HepG2 (cell line): ENCODE measurements at regions not wholly inside any gene's neighbourhood (a gene's known extent, or its start where the extent isn't known, plus 50 kb on each side); places are given as distances from the start of the nearest gene placed in this dataset.

Experiments
- ATAC-seq: fragments of 200-7000 bp; cut with Tn5 transposase; 3 replicates; pipeline ENCODE4 v1.9.1; 2020; ENCODE audit warnings: mild to moderate bottlenecking, moderate library complexity
- BruUV-seq: library from RNA; stranded (reverse); fragments of 400-500 nt; replicated peaks from 2 replicates; lab custom pipeline; 2021; lab: Mats Ljungman, UMichigan
- CTCF ChIA-PET: fragments of 300-600 bp; formaldehyde crosslinking; extraction: SDS; loops from one replicate; lab custom pipeline; 2021; ENCODE audit warnings: low total read pairs, inconsistent platforms, low intra/inter-chr PET ratio; lab: Yijun Ruan, JAX
- POLR2A ChIA-PET: fragments of 350-600 bp; sonication (Branson Sonifier 250); formaldehyde crosslinking; loops from one replicate; lab custom pipeline; 2020; ENCODE audit warnings: antibody characterized with exemption, inconsistent platforms; lab: Yijun Ruan, JAX
- DNase-seq: peaks from one replicate; pipeline ENCODE4 v3.0.0-alpha.2; 2015; ENCODE audit warnings: low spot score
- FAIRE-seq: peaks from 3 replicates; lab custom pipeline; 2011; peaks lifted over from hg19 to GRCh38; lab: Jason Lieb, UNC
- H2AFZ ChIP-seq: one replicate; pipeline ENCODE4 v1.6.1; 2011; ENCODE audit warnings: low read length, inconsistent platforms
- H3K27ac ChIP-seq: fragments of 300-600 bp; 3 replicates; pipeline ENCODE4 v1.8.0; 2011; ENCODE audit warnings: mixed run types, mild to moderate bottlenecking, mixed read lengths, low read length, inconsistent platforms; ENCODE audit not compliant: insufficient read depth; ENCODE audit errors: extremely low read length
- H3K27me3 ChIP-seq, 2 experiments: fragments of 200-600 bp in 1 of 2; 2 replicates in 1 of 2; 3 replicates in 1 of 2; pipeline versions ENCODE4 v1.6.0 to v1.8.0; 2011; ENCODE audit warnings: low read length in 2 of 2, mild to moderate bottlenecking in 2 of 2, moderate library complexity in 2 of 2, inconsistent platforms in 1 of 2; ENCODE audit not compliant: insufficient read depth in 2 of 2, control insufficient read depth in 1 of 2
- H3K36me3 ChIP-seq, 2 experiments: fragments of 200-600 bp in 1 of 2; replicated peaks in 1 of 2; 2 replicates in 1 of 2; 3 replicates in 1 of 2; pipeline versions ENCODE4 v1.5.1 to v1.8.0; 2011; ENCODE audit warnings: low read length in 2 of 2, inconsistent platforms in 1 of 2; ENCODE audit not compliant: insufficient read depth in 2 of 2, control insufficient read depth in 1 of 2
- H3K4me1 ChIP-seq: 2 replicates; pipeline ENCODE4 v1.5.1; 2012; ENCODE audit warnings: low read length, inconsistent platforms; ENCODE audit not compliant: insufficient read depth
- H3K4me2 ChIP-seq: 2 replicates; pipeline ENCODE4 v1.6.0; 2011; ENCODE audit warnings: low read depth, low read length, inconsistent platforms
- H3K4me3 ChIP-seq, 3 experiments: fragments of 200-600 bp in 1 of 3; sonication (generic), shearing (Covaris generic) in 1 of 3; replicated peaks in 1 of 3; 2 replicates each; pipeline ENCODE4 v1.5.1; 2011 to 2016; ENCODE audit warnings: low read length in 3 of 3, inconsistent platforms in 2 of 3, low read depth in 2 of 3, mild to moderate bottlenecking in 2 of 3, control low read depth in 1 of 3, mixed read lengths in 1 of 3; ENCODE audit not compliant: insufficient read depth in 1 of 3
- H3K79me2 ChIP-seq: one replicate; pipeline ENCODE4 v1.6.1; 2011; ENCODE audit warnings: low read length, inconsistent platforms; ENCODE audit not compliant: insufficient read depth
- H3K9ac ChIP-seq: 2 replicates; pipeline ENCODE4 v1.6.0; 2011; ENCODE audit warnings: mild to moderate bottlenecking, low read depth, low read length, inconsistent platforms; ENCODE audit not compliant: insufficient read depth
- H3K9me3 ChIP-seq: 2 replicates; pipeline ENCODE4 v1.5.1; 2012; ENCODE audit warnings: mild to moderate bottlenecking, low read length
- H4K20me1 ChIP-seq: 2 replicates; pipeline ENCODE4 v1.6.0; 2011; ENCODE audit warnings: inconsistent platforms, mild to moderate bottlenecking, low read length, moderate library complexity; ENCODE audit not compliant: insufficient read depth
- ATM ChIP-seq: fragments of 450-650 bp; IDR thresholded peaks from 2 replicates; pipeline ENCODE4 v1.7.1; 2017; ENCODE audit warnings: mild to moderate bottlenecking, borderline replicate concordance
- IKZF4 ChIP-seq: sonication (generic); formaldehyde crosslinking; IDR thresholded peaks from 2 replicates; pipeline ENCODE4 v1.5.1; 2020; ENCODE audit warnings: borderline replicate concordance, mild to moderate bottlenecking, low read depth, missing genetic modification reagents; ENCODE audit errors: not compliant biosample characterization
- NCOA5 ChIP-seq: sonication (generic); formaldehyde crosslinking; IDR thresholded peaks from 2 replicates; pipeline ENCODE4 v1.4.0; 2020; ENCODE audit warnings: missing genetic modification reagents
- NFIB ChIP-seq: sonication (generic); formaldehyde crosslinking; IDR thresholded peaks from 2 replicates; pipeline ENCODE4 v1.9.0; 2021; ENCODE audit warnings: missing genetic modification reagents, mild to moderate bottlenecking, borderline replicate concordance
- NR3C1 ChIP-seq: sonication (generic); formaldehyde crosslinking; IDR thresholded peaks from 2 replicates; pipeline ENCODE4 v1.4.0; 2020; ENCODE audit warnings: missing genetic modification reagents
- PHB2 ChIP-seq: fragments of 450-650 bp; IDR thresholded peaks from 2 replicates; pipeline ENCODE4 v1.6.1; 2018; ENCODE audit not compliant: partially characterized antibody
- SRSF9 ChIP-seq: fragments of 200-400 bp; formaldehyde crosslinking; IDR thresholded peaks from 2 replicates; pipeline ENCODE4 v1.6.1; 2018; ENCODE audit warnings: borderline replicate concordance, mild to moderate bottlenecking, low read depth, low read length; ENCODE audit not compliant: insufficient read depth, poor library complexity, severe bottlenecking
- WIZ ChIP-seq: sonication (generic); formaldehyde crosslinking; IDR thresholded peaks from 2 replicates; pipeline ENCODE4 v1.5.1; 2020; ENCODE audit warnings: mild to moderate bottlenecking, missing genetic modification reagents
- ZBTB39 ChIP-seq: sonication (generic); formaldehyde crosslinking; IDR thresholded peaks from 2 replicates; pipeline ENCODE4 v1.5.0; 2020; ENCODE audit warnings: missing genetic modification reagents
- ZNF263 ChIP-seq: sonication (generic); formaldehyde crosslinking; IDR thresholded peaks from 2 replicates; pipeline ENCODE4 v1.4.0; 2020; ENCODE audit warnings: missing genetic modification reagents
- ZNF367 ChIP-seq: sonication (generic); formaldehyde crosslinking; IDR thresholded peaks from 2 replicates; pipeline ENCODE4 v1.4.0; 2020; ENCODE audit warnings: missing genetic modification reagents, borderline replicate concordance
- ZNF512 ChIP-seq: sonication (generic); formaldehyde crosslinking; IDR thresholded peaks from 2 replicates; pipeline ENCODE4 v1.4.0; 2020; ENCODE audit warnings: mild to moderate bottlenecking, missing genetic modification reagents
- WGBS: methylation state at CpG from one replicate; pipeline ENCODE4 v1.1.6; 2017; ENCODE audit warnings: low lambda C conversion rate; 5-methylcytosine and 5-hydroxymethylcytosine counted together
- in situ Hi-C: cut with HindIII; loops from 2 replicates; pipeline ENCODE4 v1.10.0; 2017; ENCODE audit warnings: low pct_unique_long_range_greater_than_20kb; ENCODE audit not compliant: extremely low pct_ligation_motif_present
- intact Hi-C: fragments of 100-400 bp; cut with micrococcal nuclease; formaldehyde crosslinking; loops from one replicate; pipeline ENCODE4 v1.10.0; 2022; ENCODE audit not compliant: unreplicated experiment
- TF ChIP-seq, protein P1 (sequence below): sonication (generic); formaldehyde crosslinking; IDR thresholded peaks from 2 replicates; pipeline ENCODE4 v1.4.0; 2020; ENCODE audit warnings: missing genetic modification reagents, mild to moderate bottlenecking, borderline replicate concordance
- TF ChIP-seq, protein P2 (sequence below): sonication (generic); formaldehyde crosslinking; IDR thresholded peaks from 2 replicates; pipeline ENCODE4 v1.8.0; 2022; ENCODE audit warnings: missing genetic modification reagents, low read depth, mild to moderate bottlenecking, borderline replicate concordance

GRCh38 chr5:90169078-90169477 lies 240.5 kb downstream of the CETN3 start:
- Histone ChIP-seq H3K27ac (no peak overlapping the region), H3K4me1 (no peaks in the 10 kb centered on the region; the same call in 1 of the 2 replicates), H3K79me2 (no peaks in the 10 kb centered on the region), H3K27me3 (no peaks in the 10 kb centered on the region), H3K36me3 (no peaks in the 10 kb centered on the region), H4K20me1 (no peaks in the 10 kb centered on the region), H3K9me3 (no peaks in the 10 kb centered on the region), H3K9ac (no peak overlapping the region), H3K4me2 (no peak overlapping the region), H3K4me3 (no peak overlapping the region), H2AFZ (no peak overlapping the region)
- no peak for FAIRE-seq
- in situ Hi-C loops = no loop called here
- TF ChIP-seq ATM = no peak
- TF ChIP-seq ZNF367 (CRISPR knock-in tag) = no peak
- TF ChIP-seq WIZ (CRISPR knock-in tag) = no peak
- TF ChIP-seq ZBTB39 (CRISPR knock-in tag) = no peak
- TF ChIP-seq SRSF9 = no peak
- TF ChIP-seq ZNF512 (CRISPR knock-in tag) = no peak
- no peak for TF ChIP-seq IKZF4 (CRISPR knock-in tag)
- TF ChIP-seq PHB2 = no peak
- TF ChIP-seq, protein P1, sequence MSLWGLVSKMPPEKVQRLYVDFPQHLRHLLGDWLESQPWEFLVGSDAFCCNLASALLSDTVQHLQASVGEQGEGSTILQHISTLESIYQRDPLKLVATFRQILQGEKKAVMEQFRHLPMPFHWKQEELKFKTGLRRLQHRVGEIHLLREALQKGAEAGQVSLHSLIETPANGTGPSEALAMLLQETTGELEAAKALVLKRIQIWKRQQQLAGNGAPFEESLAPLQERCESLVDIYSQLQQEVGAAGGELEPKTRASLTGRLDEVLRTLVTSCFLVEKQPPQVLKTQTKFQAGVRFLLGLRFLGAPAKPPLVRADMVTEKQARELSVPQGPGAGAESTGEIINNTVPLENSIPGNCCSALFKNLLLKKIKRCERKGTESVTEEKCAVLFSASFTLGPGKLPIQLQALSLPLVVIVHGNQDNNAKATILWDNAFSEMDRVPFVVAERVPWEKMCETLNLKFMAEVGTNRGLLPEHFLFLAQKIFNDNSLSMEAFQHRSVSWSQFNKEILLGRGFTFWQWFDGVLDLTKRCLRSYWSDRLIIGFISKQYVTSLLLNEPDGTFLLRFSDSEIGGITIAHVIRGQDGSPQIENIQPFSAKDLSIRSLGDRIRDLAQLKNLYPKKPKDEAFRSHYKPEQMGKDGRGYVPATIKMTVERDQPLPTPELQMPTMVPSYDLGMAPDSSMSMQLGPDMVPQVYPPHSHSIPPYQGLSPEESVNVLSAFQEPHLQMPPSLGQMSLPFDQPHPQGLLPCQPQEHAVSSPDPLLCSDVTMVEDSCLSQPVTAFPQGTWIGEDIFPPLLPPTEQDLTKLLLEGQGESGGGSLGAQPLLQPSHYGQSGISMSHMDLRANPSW = no peak
- no peak for TF ChIP-seq NR3C1
- TF ChIP-seq ZNF263 (CRISPR knock-in tag) = no peak
- no peak for TF ChIP-seq NCOA5 (CRISPR knock-in tag)
- TF ChIP-seq NFIB = no peak
- TF ChIP-seq, protein P2, sequence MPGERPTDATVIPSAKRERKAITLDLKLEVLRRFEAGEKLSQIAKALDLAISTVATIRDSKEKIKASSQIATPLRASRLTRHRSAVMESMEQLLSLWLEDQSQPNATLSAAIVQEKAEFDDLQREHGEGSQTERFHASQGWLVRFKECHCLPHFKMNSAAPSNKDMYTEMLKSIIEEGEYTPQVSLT (CRISPR knock-in tag) = no peak
- ATAC-seq = no peak
- ChIA-PET POLR2A (no interaction called here), CTCF (no interaction called here)
- no TSS peak for BruUV-seq
- intact Hi-C loops = no loop called here
- WGBS = 0% methylated on average over 2 of the region's 2 CpGs
- DNase-seq = no peak
